CD4-positive, alpha-beta T cell (primary cell): ENCODE measurements at regions not wholly inside any gene's neighbourhood (a gene's known extent, or its start where the extent isn't known, plus 50 kb on each side); places are given as distances from the start of the nearest gene placed in this dataset.

Experiments
- ATAC-seq: fragments of 200-7000 bp; cut with Tn5 transposase; one replicate; pipeline ENCODE4 v1.10.0; 2022; ENCODE audit warnings: mild to moderate bottlenecking; ENCODE audit not compliant: poor library complexity
- CTCF ChIA-PET: fragments of 350-600 bp; sonication (Branson Sonifier 250); formaldehyde crosslinking; loops from one replicate; lab custom pipeline; 2021; ENCODE audit warnings: antibody characterized with exemption, inconsistent platforms; lab: Charles Lee
- POLR2A ChIA-PET: fragments of 350-600 bp; sonication (Branson Sonifier 250); formaldehyde crosslinking; loops from one replicate; lab custom pipeline; 2021; ENCODE audit warnings: antibody characterized with exemption, inconsistent platforms; lab: Charles Lee
- DNase-seq, 14 experiments: peaks; one replicate each; pipeline ENCODE4 v3.0.0-alpha.2; 2013 to 2020; ENCODE audit warnings: mixed read lengths in 2 of 14
- H3K27ac ChIP-seq, 2 donors: one replicate each; pipeline versions ENCODE4 v1.5.1 to v1.7.0; 2013; ENCODE audit warnings: low read length in 2 of 2, low read depth in 1 of 2, mild to moderate bottlenecking in 1 of 2
- H3K27me3 ChIP-seq, 2 experiments: 1 replicate in 1 of 2; 2 replicates in 1 of 2; pipeline versions ENCODE4 v1.6.1 to v1.7.0; 2013; ENCODE audit warnings: low read length in 2 of 2, control low read depth in 1 of 2, mild to moderate bottlenecking in 1 of 2, moderate library complexity in 1 of 2; ENCODE audit not compliant: insufficient read depth in 2 of 2, control insufficient read depth in 1 of 2
- H3K36me3 ChIP-seq: one replicate; pipeline ENCODE4 v1.6.1; 2013; ENCODE audit warnings: low read length, control low read depth; ENCODE audit not compliant: insufficient read depth
- H3K4me1 ChIP-seq: one replicate; pipeline ENCODE4 v1.6.1; 2013; ENCODE audit warnings: low read length, control low read depth; ENCODE audit not compliant: insufficient read depth
- H3K4me3 ChIP-seq: one replicate; pipeline ENCODE4 v1.5.1; 2013; ENCODE audit warnings: mild to moderate bottlenecking, low read length, moderate library complexity
- H3K9me3 ChIP-seq, 2 experiments: 1 replicate in 1 of 2; 2 replicates in 1 of 2; pipeline versions ENCODE4 v1.6.1 to v1.7.0; 2013; ENCODE audit warnings: low read length in 2 of 2, mild to moderate bottlenecking in 2 of 2, control low read depth in 1 of 2, moderate library complexity in 1 of 2; ENCODE audit not compliant: control insufficient read depth in 1 of 2, insufficient read depth in 1 of 2
- H3K27ac Mint-ChIP-seq: one replicate; pipeline ENCODE4 v1.8.0; 2020; ENCODE audit warnings: mixed read lengths
- H3K27me3 Mint-ChIP-seq: one replicate; pipeline ENCODE4 v1.8.0; 2021; ENCODE audit warnings: mixed read lengths
- H3K36me3 Mint-ChIP-seq: one replicate; pipeline ENCODE4 v1.8.0; 2021; ENCODE audit warnings: low read depth, mixed read lengths
- H3K4me1 Mint-ChIP-seq: one replicate; pipeline ENCODE4 v1.8.0; 2021; ENCODE audit warnings: low read depth, mixed read lengths
- H3K4me3 Mint-ChIP-seq: one replicate; pipeline ENCODE4 v1.8.0; 2020; ENCODE audit warnings: mild to moderate bottlenecking, mixed read lengths
- H3K9me3 Mint-ChIP-seq: one replicate; pipeline ENCODE4 v1.8.0; 2020; ENCODE audit warnings: mixed read lengths
- CTCF ChIP-seq: fragments of 200-600 bp; IDR thresholded peaks from one replicate; pipeline ENCODE4 v1.8.0; 2022; ENCODE audit warnings: antibody characterized with exemption, mild to moderate bottlenecking
- intact Hi-C, 2 experiments: fragments of 100-400 bp; cut with DNase I in 1 of 2; cut with micrococcal nuclease in 1 of 2; formaldehyde crosslinking; loops; one replicate each; pipeline versions ENCODE4 v1.15.1 to v1.9.0; 2023 to 2025; cut with DNase I, micrococcal nuclease

- ChIA-PET POLR2A (no interaction called here), CTCF (no interaction called here)
- no peak for DNase-seq
- Histone ChIP-seq H3K9me3 (no peaks in the 10 kb centered on the region), H3K27ac (no peak overlapping the region), H3K4me3 (no peak overlapping the region), H3K4me1 (no peaks in the 10 kb centered on the region), H3K27me3 (peaks cover 0 to 4% of the 10 kb centered on the region in 2 experiments), H3K36me3 (no peaks in the 10 kb centered on the region)
- no peak overlapping the region for H3K4me3 Mint-ChIP-seq
- H3K9me3 Mint-ChIP-seq, result no peaks in the 10 kb centered on the region
- intact Hi-C loops, result no loop called here
- no peak for TF ChIP-seq CTCF
- H3K4me1 Mint-ChIP-seq, result no peaks in the 10 kb centered on the region
- peaks cover 6% of the 10 kb centered on the region for H3K27me3 Mint-ChIP-seq
- H3K27ac Mint-ChIP-seq, result no peak overlapping the region
- no peak for ATAC-seq
- H3K36me3 Mint-ChIP-seq, result no peaks in the 10 kb centered on the region
Measured at GRCh38 chr2:65530547-65531320, 98.3 kb upstream of the SPRED2 start.

GRCh38 chr2:65529419-65529818, 97.0 kb upstream of the SPRED2 start:
- no peaks in the 10 kb centered on the region for H3K9me3 Mint-ChIP-seq
- H3K27me3 Mint-ChIP-seq, result peaks cover 15% of the 10 kb centered on the region
- H3K4me1 Mint-ChIP-seq, result no peaks in the 10 kb centered on the region
- POLR2A ChIA-PET, result no interaction called here
- TF ChIP-seq CTCF, result no peak
- H3K4me3 ChIP-seq, result no peak overlapping the region
- no peak overlapping the region for H3K4me3 Mint-ChIP-seq
- no peaks in the 10 kb centered on the region for H3K36me3 Mint-ChIP-seq
- no peaks in the 10 kb centered on the region for H3K4me1 ChIP-seq
- peaks cover 0 to 1% of the 10 kb centered on the region in 2 experiments for H3K27me3 ChIP-seq
- no peaks in the 10 kb centered on the region for H3K9me3 ChIP-seq
- no peak for ATAC-seq
- no peak overlapping the region for H3K27ac ChIP-seq
- CTCF ChIA-PET, result no interaction called here
- intact Hi-C loops, result no loop called here
- H3K27ac Mint-ChIP-seq, result no peak overlapping the region
- no peak for DNase-seq
- no peaks in the 10 kb centered on the region for H3K36me3 ChIP-seq

- POLR2A ChIA-PET, result no interaction called here
- H3K27ac Mint-ChIP-seq, result no peak overlapping the region
- no peaks in the 10 kb centered on the region for H3K27me3 ChIP-seq
Measured at GRCh38 chr2:65528241-65528574, 95.8 kb upstream of the SPRED2 start.

More at GRCh38 chr2:65528241-65528574, 95.8 kb upstream of the SPRED2 start:
- ATAC-seq (no peak), DNase-seq (no peak)
- intact Hi-C loops, result no loop called here
- peaks cover 17% of the 10 kb centered on the region for H3K27me3 Mint-ChIP-seq
- Histone ChIP-seq H3K27ac (no peak overlapping the region), H3K4me3 (no peak overlapping the region), H3K9me3 (no peaks in the 10 kb centered on the region), H3K36me3 (no peaks in the 10 kb centered on the region), H3K4me1 (no peaks in the 10 kb centered on the region)
- H3K9me3 Mint-ChIP-seq, result no peaks in the 10 kb centered on the region
- no peak overlapping the region for H3K4me3 Mint-ChIP-seq
- H3K4me1 Mint-ChIP-seq, result no peaks in the 10 kb centered on the region
- CTCF ChIA-PET, result no interaction called here
- no peaks in the 10 kb centered on the region for H3K36me3 Mint-ChIP-seq
- TF ChIP-seq CTCF, result no peak
